OCI-LY1 (cell line): ENCODE measurements at regions not wholly inside any gene's neighbourhood (a gene's known extent, or its start where the extent isn't known, plus 50 kb on each side); places are given as distances from the start of the nearest gene placed in this dataset.

Experiments used
- H2AFZ ChIP-seq: fragments of 200-600 bp; sonication (generic), shearing (Covaris generic); 2 replicates; pipeline ENCODE4 v1.6.0; 2014; ENCODE audit warnings: antibody characterized with exemption, mild to moderate bottlenecking, low read length
- H3F3A ChIP-seq: fragments of 200-600 bp; sonication (generic), shearing (Covaris generic); 2 replicates; pipeline ENCODE4 v1.6.0; 2014; ENCODE audit warnings: mild to moderate bottlenecking, antibody characterized with exemption, low read length, moderate library complexity; ENCODE audit not compliant: insufficient read depth
- H3K27ac ChIP-seq: fragments of 200-600 bp; sonication (generic); 2 replicates; pipeline ENCODE4 v1.5.1; 2014; ENCODE audit warnings: low read length, mixed run types, mild to moderate bottlenecking, low read depth; ENCODE audit not compliant: poor library complexity, severe bottlenecking
- H3K27me3 ChIP-seq: fragments of 200-600 bp; sonication (generic); 2 replicates; pipeline ENCODE4 v1.6.0; 2014; ENCODE audit warnings: antibody characterized with exemption, mild to moderate bottlenecking, low read length, moderate library complexity; ENCODE audit not compliant: insufficient read depth
- H3K36me3 ChIP-seq: fragments of 200-600 bp; sonication (generic); 2 replicates; pipeline ENCODE4 v1.6.1; 2014; ENCODE audit warnings: mild to moderate bottlenecking, antibody characterized with exemption, low read length, moderate library complexity, mixed read lengths; ENCODE audit not compliant: insufficient read depth
- H3K4me1 ChIP-seq: fragments of 200-600 bp; sonication (generic); 2 replicates; pipeline ENCODE4 v1.5.1; 2014; ENCODE audit warnings: mild to moderate bottlenecking, low read length, moderate library complexity; ENCODE audit not compliant: insufficient read depth, severe bottlenecking
- H3K4me2 ChIP-seq: fragments of 200-600 bp; sonication (generic), shearing (Covaris generic); 2 replicates; pipeline ENCODE4 v1.6.1; 2014; ENCODE audit warnings: low read length
- H3K4me3 ChIP-seq: fragments of 200-600 bp; sonication (generic); 2 replicates; pipeline ENCODE4 v1.5.1; 2014; ENCODE audit warnings: low read length, low read depth, mild to moderate bottlenecking, mixed read lengths; ENCODE audit not compliant: poor library complexity, severe bottlenecking
- H3K79me2 ChIP-seq: fragments of 200-600 bp; shearing (Covaris generic); 2 replicates; pipeline ENCODE4 v1.6.1; 2016; ENCODE audit warnings: mixed run types, low read length, mixed read lengths; ENCODE audit not compliant: insufficient read depth
- H3K9ac ChIP-seq: fragments of 200-600 bp; sonication (generic), shearing (Covaris generic); 2 replicates; pipeline ENCODE4 v1.6.1; 2014; ENCODE audit warnings: mild to moderate bottlenecking, low read length, mixed read lengths
- H3K9me2 ChIP-seq: fragments of 200-600 bp; sonication (generic), shearing (Covaris generic); 2 replicates; pipeline ENCODE4 v1.6.1; 2014; ENCODE audit warnings: low read depth, mild to moderate bottlenecking, low read length, mixed read lengths
- H3K9me3 ChIP-seq: fragments of 200-600 bp; shearing (Covaris generic); 2 replicates; pipeline ENCODE4 v1.6.1; 2014; ENCODE audit warnings: low read length, mixed read lengths
- H4K20me1 ChIP-seq: fragments of 200-600 bp; sonication (generic), shearing (Covaris generic); 2 replicates; pipeline ENCODE4 v1.6.0; 2016; ENCODE audit warnings: mild to moderate bottlenecking, low read length; ENCODE audit not compliant: insufficient read depth
- CTCF ChIP-seq: fragments of 200-600 bp; sonication (generic), shearing (Covaris generic); IDR thresholded peaks from 2 replicates; pipeline ENCODE4 v1.5.1; 2017; ENCODE audit warnings: mild to moderate bottlenecking, antibody characterized with exemption, low read length, moderate library complexity, mixed read lengths
- EZH2 ChIP-seq: fragments of 200-600 bp; sonication (generic), shearing (Covaris generic); IDR thresholded peaks from 2 replicates; pipeline ENCODE4 v1.8.0; 2017; ENCODE audit warnings: borderline replicate concordance, mixed run types, mild to moderate bottlenecking, antibody characterized with exemption, low read length, moderate library complexity, mixed read lengths

GRCh38 chr18:78238404-78239089 lies 741.1 kb upstream of the SALL3 start:
- TF ChIP-seq EZH2 (no peak), CTCF (no peak)
- Histone ChIP-seq H3K9ac (no peak overlapping the region), H2AFZ (no peak overlapping the region), H3K27ac (no peak overlapping the region), H3K4me3 (no peak overlapping the region), H4K20me1 (no peaks in the 10 kb centered on the region), H3K4me2 (no peak overlapping the region), H3K9me3 (no peaks in the 10 kb centered on the region), H3K4me1 (no peaks in the 10 kb centered on the region), H3K36me3 (no peaks in the 10 kb centered on the region), H3K27me3 (no peaks in the 10 kb centered on the region), H3F3A (no peaks in the 10 kb centered on the region), H3K9me2 (no peaks in the 10 kb centered on the region), H3K79me2 (no peaks in the 10 kb centered on the region)

DNA sequence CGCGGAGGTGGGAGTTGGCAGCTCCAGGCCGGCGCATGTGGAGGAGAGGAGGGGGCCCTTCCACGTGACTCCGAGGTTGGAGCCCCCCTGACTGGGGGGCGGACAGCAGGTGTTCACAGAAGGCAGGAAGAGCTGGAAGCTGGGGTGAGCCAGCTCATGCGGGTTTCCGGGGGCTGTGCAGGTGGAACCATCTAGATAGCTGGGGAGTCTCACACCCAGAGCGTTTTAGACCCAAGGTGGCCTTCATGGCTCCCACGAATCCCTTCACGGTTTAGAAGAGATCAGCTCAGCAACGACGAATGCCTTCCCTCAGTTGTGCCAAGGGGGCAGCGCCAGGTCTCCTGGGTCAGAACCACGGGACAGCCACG lies 740.5 kb upstream of the SALL3 start:
- no peak overlapping the region for H3K4me3 ChIP-seq
- no peaks in the 10 kb centered on the region for H3K27me3 ChIP-seq
- no peaks in the 10 kb centered on the region for H3K79me2 ChIP-seq
- TF ChIP-seq CTCF (no peak), EZH2 (no peak)
- H3K9me2 ChIP-seq = no peaks in the 10 kb centered on the region
- no peak overlapping the region for H2AFZ ChIP-seq
- no peaks in the 10 kb centered on the region for H4K20me1 ChIP-seq
- H3K36me3 ChIP-seq = no peaks in the 10 kb centered on the region
- no peak overlapping the region for H3K27ac ChIP-seq
- no peaks in the 10 kb centered on the region for H3K9me3 ChIP-seq
- H3K9ac ChIP-seq = no peak overlapping the region
- no peaks in the 10 kb centered on the region for H3K4me1 ChIP-seq
- H3F3A ChIP-seq = no peaks in the 10 kb centered on the region
- no peak overlapping the region for H3K4me2 ChIP-seq

DNA sequence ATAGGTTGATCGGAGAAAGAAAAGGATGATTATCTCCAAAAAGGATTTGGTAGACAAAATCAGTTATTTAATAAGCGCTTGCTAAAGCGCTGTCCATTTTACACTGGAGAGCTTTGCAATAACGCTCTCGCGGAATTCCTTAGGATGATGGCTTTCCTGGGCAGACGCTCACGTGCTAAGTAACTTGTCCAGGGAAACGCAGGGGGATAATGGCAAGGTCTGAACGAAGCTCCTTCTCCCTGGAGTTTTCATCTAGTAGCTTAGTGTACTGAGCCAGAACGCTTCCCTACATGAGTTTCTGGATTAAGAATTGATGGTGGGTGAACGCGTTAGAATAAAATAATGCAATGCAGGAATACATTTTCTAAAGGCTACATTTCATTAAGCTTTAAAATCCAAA lies 739.5 kb upstream of the SALL3 start:
- Histone ChIP-seq H3K9me2 (no peaks in the 10 kb centered on the region), H3K79me2 (no peaks in the 10 kb centered on the region), H3F3A (no peaks in the 10 kb centered on the region), H4K20me1 (no peaks in the 10 kb centered on the region), H2AFZ (no peak overlapping the region), H3K27me3 (no peaks in the 10 kb centered on the region), H3K4me1 (no peaks in the 10 kb centered on the region), H3K36me3 (no peaks in the 10 kb centered on the region), H3K27ac (no peak overlapping the region), H3K4me3 (no peak overlapping the region), H3K4me2 (no peak overlapping the region), H3K9me3 (no peaks in the 10 kb centered on the region), H3K9ac (no peak overlapping the region)
- TF ChIP-seq CTCF (no peak), EZH2 (no peak)
